HG02852 (cell line): ENCODE measurements at regions not wholly inside any gene's neighbourhood (a gene's known extent, or its start where the extent isn't known, plus 50 kb on each side); places are given as distances from the start of the nearest gene placed in this dataset.

Source experiments
- ATAC-seq: cut with Tn5 transposase; IDR thresholded peaks from one replicate; pipeline ENCODE4 v1.9.1; 2021; ENCODE audit warnings: mild to moderate bottlenecking, moderate library complexity; ENCODE audit not compliant: unreplicated experiment

GRCh38 chr11:90913131-90913668, 690.4 kb upstream of the CHORDC1 start:
- no peak for ATAC-seq

DNA sequence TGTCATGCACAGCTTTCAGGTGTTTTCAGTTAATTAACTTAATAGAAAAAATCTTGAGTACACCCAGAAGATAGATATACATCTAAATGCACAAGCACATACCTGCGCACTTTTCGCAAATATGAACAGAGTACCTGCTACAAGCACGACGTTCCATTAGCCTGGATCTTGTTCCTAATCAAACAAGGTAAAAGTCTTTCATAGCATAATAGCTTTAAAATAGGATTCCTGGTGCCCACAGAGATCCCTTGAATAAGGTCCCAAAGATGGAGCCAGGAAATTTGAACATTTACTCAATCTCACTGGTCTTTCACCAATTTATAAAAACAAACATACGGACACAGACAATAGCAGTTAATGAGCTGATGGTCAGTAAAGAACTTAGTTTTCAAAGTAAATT, 689.8 kb upstream of the CHORDC1 start:
- no peak for ATAC-seq

DNA sequence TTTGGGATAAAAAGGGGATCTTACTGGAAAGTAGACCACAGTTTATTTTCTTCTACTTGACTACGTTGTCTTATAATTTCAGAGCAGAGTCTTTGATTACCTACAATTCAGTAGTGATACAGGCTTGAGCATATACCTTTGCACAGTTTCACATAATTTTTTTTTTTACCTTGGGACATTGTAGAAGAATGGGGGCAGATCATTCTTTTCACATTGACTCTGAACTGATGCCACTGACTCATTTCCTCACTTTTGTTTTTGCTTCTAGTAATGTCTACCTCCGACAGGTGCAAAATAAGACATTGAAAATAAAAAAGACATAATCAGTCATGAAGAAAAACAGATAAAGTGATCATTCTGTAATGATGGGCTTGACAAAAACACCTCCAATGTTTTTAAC, 688.3 kb upstream of the CHORDC1 start:
- no peak for ATAC-seq

DNA sequence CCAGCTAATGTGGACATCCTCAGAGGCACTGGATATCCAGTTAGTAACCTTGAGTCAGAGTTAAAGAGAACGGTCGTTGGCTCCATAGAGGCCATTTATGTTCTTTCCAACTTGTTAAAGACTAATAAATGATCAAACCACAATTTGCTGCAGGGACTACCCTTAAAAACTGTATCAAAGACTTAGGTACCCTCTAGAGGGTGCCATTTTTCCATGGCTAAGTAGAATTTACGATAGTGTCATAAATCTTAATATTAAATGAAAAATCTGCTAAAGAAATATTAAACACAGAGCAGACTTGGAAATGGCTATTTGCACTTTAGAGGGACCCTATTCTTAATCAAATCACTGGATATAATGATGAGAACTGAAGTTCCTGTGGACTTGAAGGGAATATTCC, 685.2 kb upstream of the CHORDC1 start:
- ATAC-seq: no peak

- no peak for ATAC-seq
Measured at GRCh38 chr11:90895850-90896249, 673.0 kb upstream of the CHORDC1 start.

- ATAC-seq: no peak
Measured at GRCh38 chr11:90890347-90890746, 667.5 kb upstream of the CHORDC1 start.

- ATAC-seq: no peak
Measured at GRCh38 chr11:90884181-90884580, 661.3 kb upstream of the CHORDC1 start.

DNA sequence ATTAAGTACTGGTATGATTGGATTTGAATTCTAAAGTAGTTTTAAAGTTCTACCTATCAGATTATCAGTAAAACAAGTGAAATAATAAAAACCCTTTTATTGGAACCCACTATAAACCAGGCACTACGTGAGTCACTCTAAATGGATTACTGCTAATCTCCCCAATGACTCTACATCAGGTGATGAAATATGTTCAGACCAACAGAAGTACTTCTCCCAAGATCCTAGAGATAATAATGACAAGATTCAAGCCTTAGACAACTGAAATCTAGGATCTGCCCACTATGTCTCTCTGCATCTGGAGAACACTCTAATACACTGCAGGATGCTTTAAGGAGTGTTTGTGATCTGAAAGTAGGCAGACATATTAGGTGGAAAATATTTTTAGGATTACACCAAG, 652.1 kb upstream of the CHORDC1 start:
- no peak for ATAC-seq

DNA sequence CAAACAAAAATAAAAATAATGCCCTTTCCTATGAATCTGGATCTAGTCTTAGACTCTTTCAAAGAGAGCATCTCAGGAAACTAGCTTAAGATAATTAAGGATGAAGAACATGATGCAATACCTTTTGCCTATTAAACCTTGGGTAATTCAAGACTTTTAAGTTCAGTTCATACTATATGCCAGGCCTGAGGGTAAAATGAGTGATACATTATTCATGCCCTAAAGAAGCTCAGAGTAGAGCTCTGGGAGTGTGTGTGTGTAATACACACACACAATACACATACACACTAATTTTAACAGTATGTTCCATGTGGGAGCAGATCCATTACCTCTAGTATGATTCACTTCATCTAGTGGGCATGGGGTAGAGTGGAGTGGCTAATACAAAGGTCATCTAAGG, 651.4 kb upstream of the CHORDC1 start:
- no peak for ATAC-seq

DNA sequence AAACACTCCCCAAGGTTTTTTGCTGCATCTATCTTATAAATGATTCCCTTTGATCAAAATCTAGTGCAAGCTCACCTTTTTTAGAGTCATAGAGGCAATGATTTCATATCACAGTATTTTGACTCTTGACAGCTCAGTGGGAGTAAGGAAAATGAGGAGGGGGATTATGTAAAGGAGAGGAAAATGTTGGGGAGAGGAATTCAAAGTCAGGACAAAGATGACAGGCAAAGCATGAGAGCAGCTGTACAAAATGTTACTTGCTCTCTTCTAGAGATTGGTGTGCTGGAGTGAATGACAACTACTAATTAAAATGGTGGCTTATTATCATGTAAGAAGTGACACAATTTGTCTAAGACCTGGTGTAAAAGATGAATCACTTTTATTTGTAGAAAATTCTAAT, 644.6 kb upstream of the CHORDC1 start:
- no peak for ATAC-seq

GRCh38 chr11:90856790-90857189, 633.9 kb upstream of the CHORDC1 start:
- no peak for ATAC-seq

DNA sequence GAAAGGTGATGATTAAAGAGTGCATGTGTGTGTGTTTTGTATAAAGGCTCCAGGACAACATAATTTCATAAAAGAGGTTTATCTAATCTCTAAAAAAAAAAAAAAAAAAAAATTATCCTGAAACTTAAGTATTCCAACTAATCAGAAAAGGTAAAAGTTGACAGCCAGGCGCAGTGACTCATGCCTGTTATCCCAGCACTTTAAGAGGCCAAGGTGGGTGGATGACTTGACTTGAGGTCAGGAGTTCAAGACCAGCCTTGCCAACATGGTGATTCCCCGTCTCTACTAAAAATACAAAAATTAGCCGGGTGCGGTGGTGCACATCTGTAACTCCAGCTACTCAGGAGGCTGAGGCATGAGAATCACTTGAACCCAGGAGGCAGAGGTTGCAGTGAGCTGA, 632.7 kb upstream of the CHORDC1 start:
- no peak for ATAC-seq

DNA sequence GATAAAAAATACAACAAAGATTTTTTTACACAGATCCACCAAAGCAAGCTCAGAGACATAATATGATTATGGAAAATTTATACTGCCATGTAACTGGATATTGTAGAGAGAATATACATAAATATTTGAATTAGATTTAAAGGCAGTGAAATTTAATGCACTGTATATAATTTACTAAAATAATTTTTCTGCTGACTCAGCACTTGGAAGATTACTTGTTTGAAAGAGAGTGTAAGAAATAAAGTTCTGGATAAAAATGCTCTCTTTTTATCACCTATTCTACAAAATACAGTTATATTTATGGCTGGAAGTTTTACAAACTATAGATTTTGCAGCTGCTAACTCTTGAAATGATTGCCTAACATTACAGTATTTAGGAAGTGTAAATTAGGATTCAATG, 628.3 kb upstream of the CHORDC1 start:
- ATAC-seq: no peak

GRCh38 chr11:90849312-90849711, 626.5 kb upstream of the CHORDC1 start:
- ATAC-seq: peak; percentile 60

DNA sequence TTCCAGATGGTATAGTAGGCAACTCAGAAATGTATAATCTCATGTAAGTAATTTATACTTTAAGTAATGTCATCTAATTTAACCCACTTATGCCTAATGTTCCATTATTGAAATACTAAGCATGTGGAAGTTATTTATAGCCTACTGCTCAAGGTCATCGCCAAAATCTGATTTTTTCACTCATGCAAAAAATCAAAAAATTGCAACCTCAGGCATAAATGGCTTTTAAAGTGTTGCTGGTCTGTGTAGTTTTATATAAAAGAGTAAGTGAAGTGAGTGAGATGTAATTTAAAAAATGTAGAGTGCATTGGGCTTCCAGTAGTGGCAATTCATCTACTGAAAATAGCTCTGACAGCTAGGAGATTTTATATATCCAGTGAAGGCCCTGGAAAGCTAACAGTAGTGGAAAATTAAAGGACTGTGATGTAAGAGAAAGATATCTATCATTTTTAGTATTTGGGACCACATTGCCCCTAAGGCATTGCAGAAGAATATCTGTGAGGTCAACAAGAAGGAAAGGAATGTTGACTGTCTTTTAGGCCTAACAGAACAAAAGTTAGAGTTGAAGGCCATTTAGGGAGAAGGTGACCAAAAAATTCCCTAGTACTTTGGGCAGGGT, 624.5 kb upstream of the CHORDC1 start:
- ATAC-seq: no peak

DNA sequence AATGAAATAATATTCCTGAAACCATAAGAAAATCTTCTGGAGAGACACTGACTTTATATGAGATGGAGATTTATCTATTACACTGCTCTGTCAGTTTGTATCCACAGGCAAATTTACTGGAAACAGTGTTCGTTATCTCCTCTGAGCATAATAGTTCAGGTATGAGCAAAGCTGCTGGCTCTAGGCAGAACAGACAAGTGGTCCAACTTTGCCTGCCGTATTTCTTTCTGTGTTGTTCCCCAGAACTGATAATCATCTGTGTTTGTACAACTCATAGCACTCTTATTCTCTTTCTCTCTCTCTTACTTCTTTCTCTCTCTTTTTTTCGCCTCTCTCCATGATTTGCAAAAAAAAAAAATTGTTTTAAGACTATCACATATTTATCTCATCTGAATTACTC, 623.8 kb upstream of the CHORDC1 start:
- no peak for ATAC-seq

- no peak for ATAC-seq
Measured at GRCh38 chr11:90845799-90846198, 623.0 kb upstream of the CHORDC1 start.

- no peak for ATAC-seq
Measured at GRCh38 chr11:90845126-90845525, 622.3 kb upstream of the CHORDC1 start.

DNA sequence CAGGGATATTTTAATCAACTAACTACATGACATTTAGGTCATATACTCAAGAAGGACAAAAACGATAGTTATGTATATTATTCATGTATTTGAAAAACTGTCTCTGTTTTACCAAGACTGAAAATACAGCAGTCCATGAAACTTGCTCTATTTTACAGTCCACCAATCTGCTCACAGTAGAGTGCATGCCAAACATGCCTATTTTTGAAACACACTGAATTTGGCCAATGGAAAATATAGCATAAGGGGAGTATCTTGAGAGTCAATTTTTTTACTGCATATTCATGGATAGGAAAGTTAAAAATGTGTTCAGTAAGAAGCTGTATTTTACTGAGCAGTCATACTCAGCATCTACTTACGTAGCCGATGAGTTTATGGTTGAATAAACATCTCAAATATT, 621.2 kb upstream of the CHORDC1 start:
- ATAC-seq: no peak

GRCh38 chr11:90842681-90843080, 619.8 kb upstream of the CHORDC1 start:
- no peak for ATAC-seq

DNA sequence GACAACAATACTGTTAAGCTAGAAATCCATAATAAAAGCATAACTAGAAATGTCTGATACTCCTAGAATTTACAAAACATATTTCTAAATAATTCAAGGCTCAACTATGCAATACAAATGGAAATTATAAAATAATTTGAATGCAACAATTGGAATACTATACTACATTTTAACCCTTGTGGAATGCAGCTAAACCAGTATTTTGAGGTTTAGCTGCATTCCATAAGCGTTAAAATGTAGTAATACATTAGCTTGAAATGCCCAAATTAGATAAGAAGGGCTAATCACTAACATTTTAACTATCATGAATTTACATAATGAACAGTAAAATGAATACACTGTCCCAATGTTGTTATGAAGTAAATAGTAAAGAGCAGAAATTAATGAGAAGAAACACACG, 617.2 kb upstream of the CHORDC1 start:
- ATAC-seq: no peak

- ATAC-seq: no peak
Measured at GRCh38 chr11:90836031-90836430, 613.2 kb upstream of the CHORDC1 start.

DNA sequence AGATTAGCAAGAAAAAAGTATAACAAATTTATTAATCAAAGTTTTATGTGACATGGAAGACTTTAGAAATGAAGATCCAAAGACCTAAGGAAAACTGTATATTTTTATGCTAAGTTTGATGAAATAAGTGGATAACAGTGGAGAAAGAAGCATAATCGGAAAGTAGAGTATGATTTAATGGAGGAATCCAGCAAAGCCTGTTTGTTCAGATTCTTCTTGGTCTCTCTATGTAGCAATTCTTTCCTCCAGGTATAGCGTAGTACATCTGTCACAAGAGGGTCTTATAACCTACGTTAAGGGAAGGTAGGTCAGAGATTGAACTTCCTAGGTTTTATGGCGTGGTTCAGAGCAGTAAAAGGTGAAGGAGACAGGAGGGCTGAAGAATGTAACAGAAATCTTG, 600.6 kb upstream of the CHORDC1 start:
- no peak for ATAC-seq
